ENCODE measurements at regions not wholly inside any gene's neighbourhood (a gene's known extent, or its start where the extent isn't known, plus 50 kb on each side); places are given as distances from the start of the nearest gene placed in this dataset.

GRCh38 chr10:123606955-123607354 lies 59.2 kb upstream of the GPR26 start (continued):
- TF ChIP-seq ATF2 (IDR thresholded peaks at IDR 0.05; ENCODE audit: low read length): no peak

Measured in H1 (cell line).